Lung microvascular endothelial cell (primary cell): ENCODE measurements at regions not wholly inside any gene's neighbourhood (a gene's known extent, or its start where the extent isn't known, plus 50 kb on each side); places are given as distances from the start of the nearest gene placed in this dataset.

Experiments
- DNase-seq, 2 donors: peaks; one replicate each; pipeline versions ENCODE4 v3.0.0 to v3.0.0-alpha.2; 2010; ENCODE audit warnings: low read depth in 2 of 2

DNA sequence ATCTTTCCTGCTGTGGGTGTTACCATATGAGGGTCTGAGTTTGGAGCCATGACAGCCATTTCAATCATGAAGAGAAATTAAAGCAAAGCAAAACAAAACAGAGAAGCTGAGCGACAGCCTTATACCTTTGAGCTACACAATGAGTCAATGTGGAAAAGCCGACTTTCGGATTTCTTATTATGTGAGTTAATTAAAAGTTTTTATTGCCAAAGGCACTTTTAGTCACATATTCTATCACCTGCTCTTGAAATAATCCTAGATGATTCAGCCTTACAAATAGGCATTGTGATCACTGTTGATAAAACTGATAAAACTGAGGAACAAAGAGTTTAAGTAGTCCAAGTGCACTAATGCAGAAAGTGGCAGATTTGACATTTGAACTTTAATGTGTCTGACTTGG, 381.9 kb upstream of the TENM4 start:
- no peak for DNase-seq

DNA sequence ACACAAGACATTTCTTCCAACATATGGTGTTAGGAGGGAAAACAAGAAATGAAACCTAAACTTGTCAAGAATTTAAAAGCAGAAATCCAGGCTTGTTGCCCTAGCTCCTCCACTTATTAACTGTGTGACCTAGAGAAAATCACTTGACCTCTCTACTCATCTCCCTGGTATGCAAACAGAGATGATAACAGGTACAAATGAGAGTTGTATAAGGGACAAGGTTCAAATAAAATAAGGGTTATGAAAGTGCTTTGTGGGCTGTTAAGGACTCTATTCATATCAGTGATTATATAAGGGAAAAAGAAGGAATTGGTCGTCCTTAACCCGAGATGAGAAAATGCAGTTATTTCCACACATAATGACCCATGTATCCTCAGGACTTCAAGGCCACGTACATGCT, 372.7 kb upstream of the TENM4 start:
- DNase-seq: no peak

DNA sequence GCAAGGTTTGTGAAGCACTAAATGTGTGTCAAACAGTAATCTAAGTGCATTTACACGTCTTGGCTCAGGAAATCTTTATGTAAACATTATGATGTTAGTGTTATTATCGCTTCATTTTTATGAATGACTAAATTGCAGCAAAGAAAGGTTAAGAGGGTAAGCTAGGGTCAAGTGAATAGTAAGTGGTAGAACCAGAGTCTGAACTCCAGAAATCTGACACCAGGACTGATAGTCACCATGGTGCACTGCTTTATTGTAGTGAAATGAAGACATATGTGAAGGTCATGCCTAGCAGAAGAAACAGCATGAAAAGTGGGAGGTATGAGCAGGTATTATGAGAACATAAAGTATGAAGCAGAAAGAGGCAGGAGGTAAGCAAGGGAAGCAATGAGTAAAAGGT, 368.7 kb upstream of the TENM4 start:
- no peak for DNase-seq

DNA sequence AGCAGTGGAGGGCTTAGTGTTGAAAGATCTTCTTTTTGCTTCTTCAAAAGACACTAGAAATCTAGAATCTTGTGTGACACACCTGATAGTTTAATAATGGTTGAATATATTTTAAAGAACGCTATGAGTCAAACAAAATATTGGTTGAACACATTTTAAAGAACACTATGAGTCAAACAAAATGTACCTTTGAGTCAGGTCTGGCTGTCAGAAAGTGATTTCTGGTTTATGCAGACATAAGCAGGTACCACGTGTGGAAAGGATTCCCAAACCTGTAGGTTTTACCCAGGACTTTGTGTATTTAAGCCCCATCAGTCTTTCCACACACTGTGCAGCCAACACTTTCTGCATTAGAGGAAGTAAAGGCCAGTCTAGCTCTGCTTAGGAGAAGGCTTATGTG, 366.7 kb upstream of the TENM4 start:
- DNase-seq: no peak

DNA sequence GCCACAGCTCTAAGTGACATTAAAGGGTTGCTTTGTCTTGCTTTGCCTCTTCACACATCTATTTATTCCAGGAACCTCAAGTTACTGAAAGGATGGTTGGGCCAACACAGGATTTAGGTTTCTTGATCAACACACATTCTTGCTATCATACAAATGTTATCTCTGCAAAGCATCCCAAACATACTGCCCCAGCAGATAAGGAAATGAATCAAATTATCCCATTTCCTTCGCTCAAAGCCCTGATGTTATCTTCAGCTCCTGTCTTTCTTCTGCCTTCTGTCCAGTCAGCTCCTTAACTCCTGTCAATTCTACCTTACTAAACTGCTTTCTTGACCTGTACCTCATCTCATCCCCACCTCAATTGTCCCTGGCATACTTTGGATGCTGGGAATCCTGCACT, 355.9 kb upstream of the TENM4 start:
- no peak for DNase-seq

DNA sequence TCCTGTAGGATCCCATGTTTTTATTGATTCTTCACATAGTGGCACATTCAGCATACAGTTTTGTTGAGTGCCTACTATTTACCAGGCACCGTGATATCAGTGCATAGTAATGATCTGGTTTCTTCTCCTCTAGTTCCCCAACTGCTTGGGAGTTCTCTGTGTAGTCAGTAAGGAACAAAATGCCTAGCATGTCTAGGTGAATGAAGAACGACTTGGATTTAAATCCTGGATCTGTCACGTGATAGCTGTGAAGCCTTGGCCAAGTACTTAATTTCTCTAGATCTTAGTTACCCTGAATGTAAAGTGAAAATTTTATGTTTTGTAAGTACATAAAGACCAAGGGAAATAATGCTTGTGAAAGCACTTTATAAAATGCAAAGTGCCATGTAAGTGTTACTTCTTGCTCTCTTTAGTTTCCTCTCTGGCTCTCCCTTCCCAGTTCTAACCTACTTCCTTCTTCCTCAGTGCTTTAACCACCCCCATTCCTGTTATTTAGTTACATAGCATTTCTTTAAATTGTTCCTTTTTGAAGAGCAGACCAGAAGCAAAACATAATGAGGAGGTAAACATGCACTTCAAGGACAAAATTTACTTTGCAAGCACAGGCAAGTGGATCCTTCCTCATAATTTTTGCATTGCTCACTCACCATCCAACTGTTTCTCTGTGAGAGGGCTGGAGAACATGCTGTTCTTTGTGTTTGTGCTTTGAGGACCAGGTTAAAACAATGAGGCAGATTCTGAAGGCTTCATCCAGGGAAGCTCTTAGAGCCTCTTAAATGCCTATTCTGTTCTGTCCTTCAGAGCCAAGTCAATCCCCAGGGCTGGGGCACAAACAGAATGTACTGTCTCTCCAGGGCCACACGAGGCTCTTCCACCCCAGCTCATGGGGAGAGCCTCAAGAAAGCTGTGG, 353.9 kb upstream of the TENM4 start:
- no peak for DNase-seq

DNA sequence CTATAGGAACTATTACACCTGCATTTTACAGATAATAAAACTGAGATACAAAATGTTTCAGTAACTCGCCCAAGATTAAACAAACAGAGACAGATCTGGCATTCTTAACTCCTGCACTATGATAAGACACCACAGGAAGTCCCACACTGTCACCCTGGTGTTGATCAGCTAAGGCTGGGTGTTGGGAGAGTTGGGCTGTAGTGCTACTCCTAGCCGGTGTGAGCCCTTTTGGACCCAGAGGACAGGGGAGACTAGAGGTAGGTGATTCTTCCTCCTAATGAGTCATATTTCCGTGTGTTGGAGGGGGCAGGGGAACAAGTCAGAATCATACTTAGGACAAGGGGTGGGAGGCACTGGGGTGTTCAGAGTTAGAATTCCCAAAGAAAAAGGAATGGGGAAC, 353.2 kb upstream of the TENM4 start:
- no peak for DNase-seq

DNA sequence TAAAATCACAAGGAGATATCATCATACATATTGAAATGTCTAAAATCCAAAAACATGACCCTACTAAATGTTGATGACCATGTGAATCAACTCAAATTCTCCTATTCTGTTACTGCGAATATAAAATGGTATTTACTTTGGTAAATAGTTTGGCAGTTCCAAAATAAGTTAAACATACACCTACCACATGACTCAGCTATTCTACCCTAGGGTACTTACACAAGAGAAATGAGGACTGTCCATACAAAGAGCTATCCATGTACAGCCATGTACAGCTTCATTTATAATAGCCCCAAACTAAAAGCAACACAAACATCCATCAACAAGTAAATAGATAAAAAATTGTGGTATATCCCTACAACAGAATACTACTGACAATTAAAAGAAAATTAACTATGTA, 346.1 kb upstream of the TENM4 start:
- DNase-seq: no peak

DNA sequence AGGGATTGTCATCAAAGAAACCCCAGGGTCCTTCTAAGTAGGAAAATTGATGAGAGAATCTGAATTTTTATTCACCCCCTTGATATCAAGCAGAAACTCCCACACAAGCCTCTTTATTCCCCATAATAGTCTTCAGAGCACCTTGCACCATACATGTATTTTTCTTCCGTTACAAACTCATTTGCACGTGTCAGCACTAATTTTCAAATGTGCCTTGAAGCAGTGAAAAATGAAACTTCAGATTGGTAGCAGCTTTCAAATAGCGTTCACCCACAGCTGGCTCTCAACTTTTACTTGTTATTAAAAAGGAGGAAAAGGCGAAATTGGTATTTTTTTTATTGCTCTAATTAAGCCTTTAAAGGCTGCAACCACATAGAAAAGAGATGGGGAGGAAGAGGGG, 343.0 kb upstream of the TENM4 start:
- no peak for DNase-seq

DNA sequence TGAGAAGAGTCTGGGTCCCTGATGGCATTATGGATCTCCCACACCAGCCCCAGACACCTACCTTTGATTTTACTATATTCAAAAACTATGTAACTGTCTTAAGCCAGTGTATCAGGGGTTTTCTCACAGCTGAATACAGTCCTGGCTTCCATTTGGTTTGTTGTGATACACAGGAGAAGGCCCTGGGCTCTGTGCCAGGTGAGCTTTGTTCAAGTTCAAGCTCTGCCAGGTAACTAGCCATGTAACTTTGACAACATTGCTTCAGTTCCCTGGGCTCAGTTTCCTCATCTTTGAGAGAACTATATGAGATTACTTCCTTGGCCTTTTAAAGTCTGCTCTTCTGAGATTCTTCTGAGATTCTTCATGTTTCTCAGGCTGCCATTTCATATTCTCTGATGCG, 327.5 kb upstream of the TENM4 start:
- no peak for DNase-seq

DNA sequence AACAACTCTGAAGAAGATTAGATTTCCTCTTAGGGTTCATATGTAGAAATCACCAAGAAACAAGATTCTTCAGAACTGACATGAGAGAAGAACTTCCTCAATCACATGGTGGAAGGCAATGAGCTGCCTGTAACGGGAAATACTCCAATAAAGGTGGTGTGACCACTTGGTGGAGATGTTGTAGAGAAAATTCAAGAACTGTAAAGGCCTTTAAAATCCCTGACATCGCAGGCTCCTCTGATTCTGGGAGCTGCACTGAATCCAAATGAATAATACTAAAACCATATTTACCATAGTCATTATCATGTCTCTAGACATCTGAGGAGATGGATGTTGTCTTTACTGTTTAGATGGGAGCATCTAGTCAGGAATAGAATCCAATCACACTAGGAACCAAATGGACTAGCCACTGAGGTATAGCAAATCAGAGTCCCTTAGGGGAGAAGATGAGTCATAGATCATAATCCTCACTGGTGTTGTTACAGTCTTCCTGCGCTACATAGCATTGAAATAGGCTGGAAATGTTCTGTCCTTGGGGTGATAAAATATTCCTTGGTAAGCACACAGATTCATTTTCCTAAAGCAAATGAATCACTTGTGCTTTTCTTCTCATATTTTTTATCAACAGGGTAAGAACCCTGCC, 321.6 kb upstream of the TENM4 start:
- DNase-seq: no peak

DNA sequence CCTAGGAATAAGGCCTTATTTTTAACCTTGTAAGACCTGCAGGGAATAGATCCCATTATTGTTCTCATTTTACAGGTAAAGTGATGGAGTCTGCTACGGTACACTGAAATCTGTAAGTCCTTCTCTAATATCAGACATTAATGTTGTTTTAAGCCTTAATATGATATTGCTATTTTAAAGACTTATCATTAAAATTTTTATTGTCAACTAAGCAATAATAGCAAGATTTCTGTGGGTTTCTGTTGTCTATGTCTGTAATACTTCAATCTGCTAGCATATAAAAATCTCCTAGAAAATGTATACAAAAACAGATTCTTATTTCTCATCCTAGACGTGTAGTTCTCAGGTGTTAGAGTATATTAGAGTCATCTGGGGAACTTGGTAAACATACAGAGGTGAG, 317.5 kb upstream of the TENM4 start:
- no peak for DNase-seq

DNA sequence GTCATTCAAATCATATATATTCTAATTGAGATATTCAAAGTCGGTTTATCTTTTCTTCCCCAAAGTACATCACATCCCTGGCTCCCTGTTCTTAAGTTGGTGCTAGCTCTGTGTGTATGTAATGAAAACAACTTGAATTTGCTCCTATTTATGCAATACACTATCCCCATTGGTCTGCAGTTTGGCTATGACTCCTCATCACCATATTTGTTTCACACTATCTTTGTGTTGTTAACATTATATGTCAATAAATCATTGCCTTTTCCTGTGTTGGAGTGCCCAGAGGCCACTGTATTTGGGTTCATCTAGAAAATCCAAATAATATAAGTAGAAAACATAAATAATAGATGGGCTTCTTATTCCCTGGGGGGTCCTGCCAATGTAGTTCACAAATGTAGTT, 306.6 kb upstream of the TENM4 start:
- no peak for DNase-seq

DNA sequence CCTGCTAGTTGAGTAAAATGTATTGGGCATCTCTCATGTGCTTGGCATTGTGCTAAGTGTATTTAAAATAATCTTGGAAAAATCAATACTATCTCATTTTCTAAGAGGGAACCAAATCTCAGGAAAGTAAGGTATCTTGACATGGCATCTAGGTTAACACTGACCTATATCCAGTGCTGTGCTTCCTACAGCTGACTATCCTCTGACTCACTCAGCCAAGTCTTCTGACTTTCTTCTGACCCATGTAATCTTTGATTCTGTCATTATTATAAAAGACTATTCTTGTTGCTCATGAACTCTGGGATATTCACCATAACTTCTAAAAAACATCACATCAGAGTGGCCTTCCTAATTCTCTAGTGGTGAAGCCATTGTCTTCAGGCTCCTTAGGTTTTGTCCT, 304.1 kb upstream of the TENM4 start:
- DNase-seq: no peak

DNA sequence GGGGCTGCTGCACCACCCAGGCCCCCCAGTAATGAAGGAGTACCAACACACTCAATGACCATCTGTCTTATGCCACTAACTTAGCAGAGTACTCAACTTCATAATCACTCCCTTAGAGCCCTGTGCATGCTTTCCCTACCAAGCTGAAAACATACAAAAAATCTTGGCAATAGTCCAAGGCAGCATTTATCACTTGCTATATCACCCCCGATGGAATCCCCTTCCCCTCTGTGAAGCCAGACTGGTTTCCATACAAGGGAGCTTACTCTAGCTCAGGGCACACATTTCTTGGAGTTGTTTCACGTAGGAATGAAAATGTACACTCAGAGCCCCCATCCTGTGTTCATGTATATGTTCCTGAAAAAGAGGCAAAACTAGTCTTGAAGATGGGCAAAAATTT, 301.3 kb upstream of the TENM4 start:
- no peak for DNase-seq

DNA sequence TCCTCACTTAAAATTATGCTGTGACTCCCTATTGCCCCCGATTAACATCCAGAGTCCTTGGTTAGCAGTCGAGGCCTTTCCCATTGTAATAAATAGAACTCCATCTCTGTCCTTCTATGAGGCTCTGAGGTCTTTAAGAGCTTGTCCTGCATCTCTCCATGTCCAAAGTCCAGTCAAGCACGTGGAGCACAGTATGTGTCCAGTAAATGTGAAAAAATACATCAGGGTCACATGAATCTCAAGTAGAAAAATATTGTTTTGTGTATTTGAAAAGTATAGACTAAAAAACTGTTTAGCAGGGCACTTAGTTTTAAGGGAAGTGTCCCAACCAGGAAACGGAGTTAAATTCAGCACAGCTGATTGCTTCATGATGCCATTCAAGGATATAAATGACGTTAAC, 298.8 kb upstream of the TENM4 start:
- no peak for DNase-seq

DNA sequence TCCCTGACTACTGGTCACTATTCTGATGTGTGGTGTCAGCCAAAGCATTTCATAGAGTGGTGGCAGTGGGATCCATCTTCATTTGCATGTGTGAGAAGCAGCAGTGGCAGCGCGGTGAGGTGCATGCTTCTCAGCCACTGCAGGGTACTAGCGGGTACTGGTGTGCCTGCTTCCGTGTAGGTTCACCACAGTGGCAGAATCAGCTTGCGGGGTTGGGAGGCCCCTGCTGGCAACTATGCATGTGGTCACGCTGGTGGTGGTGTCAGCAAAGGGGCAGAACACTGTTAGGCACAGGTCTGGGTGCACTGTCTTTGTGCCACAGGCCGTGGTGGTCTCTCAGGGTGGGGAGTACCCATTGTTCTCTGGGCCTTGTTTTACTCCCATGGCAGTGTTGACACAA, 286.4 kb upstream of the TENM4 start:
- no peak for DNase-seq

DNA sequence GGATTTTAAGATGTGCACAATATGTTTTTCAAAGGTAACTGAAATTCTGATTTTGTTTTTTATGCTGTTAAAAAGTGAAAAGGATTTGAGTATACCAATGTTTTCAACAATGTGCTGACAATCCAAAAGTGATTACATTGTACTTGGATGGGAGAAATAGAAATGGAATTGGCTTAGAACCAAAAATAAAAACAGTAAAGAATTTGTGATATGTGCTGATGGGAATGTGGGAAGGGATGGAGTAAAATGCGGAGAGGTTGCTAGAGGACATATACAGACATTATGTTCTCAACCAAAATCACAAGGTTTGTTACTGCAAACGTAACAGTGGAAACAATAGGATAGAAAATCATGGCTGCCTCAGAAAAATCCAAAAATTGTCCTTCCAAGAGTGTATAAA, 279.3 kb upstream of the TENM4 start:
- DNase-seq: no peak

DNA sequence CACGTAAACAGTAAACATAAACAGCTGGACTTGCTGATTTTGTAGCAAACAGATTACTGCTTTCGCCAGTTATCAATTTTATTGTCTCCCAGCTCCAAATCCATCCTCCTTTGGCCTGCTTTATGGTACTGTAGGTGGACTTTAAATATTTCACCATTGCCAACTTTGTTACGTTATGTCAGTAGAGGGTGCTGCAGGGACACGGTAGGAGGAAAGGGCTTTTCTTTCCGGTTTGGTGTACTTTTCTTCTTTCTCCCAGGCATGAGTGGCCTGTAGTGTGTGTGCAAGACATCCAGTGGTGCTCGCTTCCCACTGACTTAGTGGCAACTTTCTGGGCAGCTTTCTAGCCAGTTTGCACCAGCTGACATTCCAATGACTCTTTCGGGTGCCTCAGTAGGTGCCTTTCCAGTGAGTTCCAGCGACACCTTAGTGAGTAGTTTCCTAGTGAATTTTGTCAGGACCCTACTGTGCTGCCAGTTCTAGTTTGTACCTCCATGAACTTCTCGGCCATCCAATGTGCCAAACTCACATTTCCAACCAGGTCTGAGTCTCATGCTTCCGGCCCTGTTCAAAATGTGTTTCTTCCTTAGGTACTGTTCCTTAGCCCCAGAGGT, 267.6 kb upstream of the TENM4 start:
- no peak for DNase-seq

DNA sequence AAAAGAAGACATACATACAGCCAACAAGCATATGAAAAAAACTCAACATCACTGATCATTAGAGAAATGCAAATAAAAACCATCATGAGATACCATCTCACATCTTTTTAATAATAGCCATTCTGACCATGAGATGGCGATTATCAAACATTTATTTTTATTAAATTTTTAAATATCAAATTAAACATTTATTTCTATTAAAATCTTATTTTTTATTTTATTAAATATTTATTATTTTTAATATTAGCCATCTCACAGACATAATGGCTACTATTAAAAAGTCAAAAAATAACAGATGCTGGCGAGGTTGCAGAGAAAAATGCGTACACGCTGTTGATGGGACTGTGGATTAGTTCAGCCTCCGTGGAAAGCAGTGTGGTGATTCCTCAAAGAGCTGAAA, 264.8 kb upstream of the TENM4 start:
- no peak for DNase-seq

DNA sequence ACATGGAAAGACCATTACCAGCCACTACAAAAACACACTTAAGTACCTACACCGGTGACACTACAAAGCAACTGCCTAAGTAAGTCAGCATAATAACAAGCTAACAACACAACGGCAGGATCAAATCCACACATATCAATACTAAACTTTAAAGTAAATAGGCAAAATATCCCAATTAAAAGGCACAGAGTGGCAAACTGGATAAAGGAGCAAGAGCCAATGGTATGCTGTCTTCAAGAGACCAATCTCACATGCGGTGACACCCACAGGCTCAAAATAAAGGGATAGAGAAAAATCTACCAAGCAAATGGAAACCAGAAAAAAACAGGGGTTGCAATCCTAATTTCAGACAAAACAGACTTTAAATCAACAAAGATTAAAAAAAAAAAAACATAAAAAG, 261.5 kb upstream of the TENM4 start:
- DNase-seq: no peak

DNA sequence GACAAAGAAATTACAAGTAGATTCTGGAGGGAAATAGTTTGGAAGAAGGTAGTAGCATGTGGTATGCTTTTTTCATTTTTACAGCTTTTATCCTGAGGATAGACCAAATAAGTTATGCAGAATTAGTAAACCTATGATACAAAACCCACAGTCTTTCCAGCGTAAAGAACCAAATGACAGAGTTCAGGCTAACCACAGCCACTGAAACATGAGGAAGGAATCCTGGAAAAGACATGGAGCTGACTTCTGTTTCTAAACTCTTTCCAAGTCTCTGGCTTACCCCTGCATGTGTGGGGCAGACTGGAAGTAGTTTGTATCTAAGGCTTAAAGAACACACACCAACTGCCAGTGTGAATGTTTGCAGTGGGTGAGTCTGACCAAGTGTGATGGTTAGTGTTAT, 258.4 kb upstream of the TENM4 start:
- no peak for DNase-seq

DNA sequence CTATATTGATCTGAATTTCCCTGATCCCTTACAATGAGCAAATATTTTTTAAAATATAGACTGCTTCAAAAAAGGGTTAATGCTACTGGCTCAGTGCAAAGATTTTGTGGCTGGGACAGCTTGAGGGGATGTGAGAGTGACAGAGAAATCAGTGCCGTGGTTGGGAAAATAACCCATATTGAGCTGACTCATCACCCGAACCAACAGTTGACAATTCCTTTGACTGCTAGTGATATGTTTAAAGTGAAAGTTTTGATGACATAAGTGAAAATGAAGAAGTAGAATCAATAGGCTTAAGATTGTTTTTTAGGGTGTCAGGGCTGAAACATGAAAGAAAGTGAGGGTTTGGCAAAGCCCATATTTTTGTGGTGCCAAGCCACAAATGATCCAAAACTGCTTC, 257.1 kb upstream of the TENM4 start:
- no peak for DNase-seq
